Natural killer cell (primary cell): ENCODE measurements at regions not wholly inside any gene's neighbourhood (a gene's known extent, or its start where the extent isn't known, plus 50 kb on each side); places are given as distances from the start of the nearest gene placed in this dataset.
"Not testable (repeated sequence)": the region's sequence is repeated elsewhere in the genome, so short reads cannot be mapped to it uniquely, and the experiment has no call there.

ENCODE experiments used
- ATAC-seq, 3 donors: fragments of 150-1000 bp in 2 of 3; fragments of 200-7000 bp in 1 of 3; cut with Tn5 transposase; 1 replicate in 1 of 3; 2 replicates in 2 of 3; pipeline ENCODE4 v1.10.0; 2021; ENCODE audit warnings: mild to moderate bottlenecking in 2 of 3, moderate library complexity in 2 of 3
- DNase-seq, 2 donors: peaks; one replicate each; pipeline versions ENCODE4 v3.0.0 to v3.0.0-alpha.2; 2013 to 2021; ENCODE audit warnings: mixed read lengths in 1 of 2
- H3K27ac ChIP-seq: one replicate; pipeline ENCODE4 v1.5.1; 2013; ENCODE audit warnings: mild to moderate bottlenecking, low read length
- H3K27me3 ChIP-seq: one replicate; pipeline ENCODE4 v1.6.1; 2013; ENCODE audit warnings: low read length; ENCODE audit not compliant: control insufficient read depth, insufficient read depth
- H3K36me3 ChIP-seq: one replicate; pipeline ENCODE4 v1.6.1; 2013; ENCODE audit warnings: low read length; ENCODE audit not compliant: control insufficient read depth, insufficient read depth
- H3K4me1 ChIP-seq: one replicate; pipeline ENCODE4 v1.6.1; 2013; ENCODE audit warnings: low read length; ENCODE audit not compliant: control insufficient read depth, insufficient read depth
- H3K4me3 ChIP-seq: one replicate; pipeline ENCODE4 v1.5.1; 2013; ENCODE audit warnings: low read length
- H3K9me3 ChIP-seq: one replicate; pipeline ENCODE4 v1.6.1; 2013; ENCODE audit warnings: low read length; ENCODE audit not compliant: control insufficient read depth, insufficient read depth
- H3K27ac Mint-ChIP-seq, 2 donors: one replicate each; pipeline ENCODE4 v1.8.0; 2022; ENCODE audit warnings: mild to moderate bottlenecking in 2 of 2, mixed read lengths in 2 of 2, moderate library complexity in 1 of 2
- H3K27me3 Mint-ChIP-seq, 2 donors: one replicate each; pipeline ENCODE4 v1.8.0; 2022; ENCODE audit warnings: low read depth in 2 of 2, mixed read lengths in 2 of 2
- H3K36me3 Mint-ChIP-seq: one replicate; pipeline ENCODE4 v1.8.0; 2022; ENCODE audit warnings: mixed read lengths
- H3K4me1 Mint-ChIP-seq, 2 donors: one replicate each; pipeline ENCODE4 v1.8.0; 2022; ENCODE audit warnings: mixed read lengths in 2 of 2
- H3K4me3 Mint-ChIP-seq: one replicate; pipeline ENCODE4 v1.8.0; 2022; ENCODE audit warnings: mild to moderate bottlenecking, moderate library complexity, mixed read lengths
- H3K9me3 Mint-ChIP-seq, 2 donors: one replicate each; pipeline ENCODE4 v1.8.0; 2022; ENCODE audit warnings: mixed read lengths in 2 of 2
- WGBS: methylation state at CpG from one replicate; pipeline ENCODE4 v1.1.7; 2013; ENCODE audit warnings: missing lambda C conversion rate; ENCODE audit not compliant: insufficient coverage; 5-methylcytosine and 5-hydroxymethylcytosine counted together
- intact Hi-C: fragments of 100-400 bp; cut with micrococcal nuclease; formaldehyde crosslinking; loops from one replicate; pipeline ENCODE4 v1.14.2; 2022
- TF ChIP-seq, protein P1 (sequence below): fragments of 200-600 bp; IDR thresholded peaks from one replicate; pipeline ENCODE4 v1.8.0; 2022; ENCODE audit warnings: antibody characterized with exemption

- no peak for ATAC-seq
Measured at GRCh38 chr12:96117460-96117859, 76.7 kb upstream of the ELK3 start.

GRCh38 chr12:96120359-96121100 is 73.6 kb upstream of the ELK3 start:
- H3K4me3 Mint-ChIP-seq: peak overlapping the region; percentile 49
- no peak overlapping the region for H3K4me3 ChIP-seq
- H3K9me3 Mint-ChIP-seq: no peaks in the 10 kb centered on the region
- H3K27me3 Mint-ChIP-seq: peaks cover 0 to 8% of the 10 kb centered on the region in 2 donors
- peaks cover 14% of the 10 kb centered on the region for H3K4me1 ChIP-seq
- peak overlapping the region; percentile 71 for H3K27ac ChIP-seq
- no peaks in the 10 kb centered on the region for H3K36me3 ChIP-seq
- TF ChIP-seq, protein P1, sequence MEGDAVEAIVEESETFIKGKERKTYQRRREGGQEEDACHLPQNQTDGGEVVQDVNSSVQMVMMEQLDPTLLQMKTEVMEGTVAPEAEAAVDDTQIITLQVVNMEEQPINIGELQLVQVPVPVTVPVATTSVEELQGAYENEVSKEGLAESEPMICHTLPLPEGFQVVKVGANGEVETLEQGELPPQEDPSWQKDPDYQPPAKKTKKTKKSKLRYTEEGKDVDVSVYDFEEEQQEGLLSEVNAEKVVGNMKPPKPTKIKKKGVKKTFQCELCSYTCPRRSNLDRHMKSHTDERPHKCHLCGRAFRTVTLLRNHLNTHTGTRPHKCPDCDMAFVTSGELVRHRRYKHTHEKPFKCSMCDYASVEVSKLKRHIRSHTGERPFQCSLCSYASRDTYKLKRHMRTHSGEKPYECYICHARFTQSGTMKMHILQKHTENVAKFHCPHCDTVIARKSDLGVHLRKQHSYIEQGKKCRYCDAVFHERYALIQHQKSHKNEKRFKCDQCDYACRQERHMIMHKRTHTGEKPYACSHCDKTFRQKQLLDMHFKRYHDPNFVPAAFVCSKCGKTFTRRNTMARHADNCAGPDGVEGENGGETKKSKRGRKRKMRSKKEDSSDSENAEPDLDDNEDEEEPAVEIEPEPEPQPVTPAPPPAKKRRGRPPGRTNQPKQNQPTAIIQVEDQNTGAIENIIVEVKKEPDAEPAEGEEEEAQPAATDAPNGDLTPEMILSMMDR: no peak
- peak overlapping the region in 1 of 2 donors; percentile 34 for H3K27ac Mint-ChIP-seq
- H3K9me3 ChIP-seq: no peaks in the 10 kb centered on the region
- DNase-seq (peak; percentile 17 to 26), ATAC-seq (peak; percentile 87 to 97 (median 91))
- H3K36me3 Mint-ChIP-seq: no peaks in the 10 kb centered on the region
- 27% methylated on average over 4 of the region's 4 CpGs for WGBS
- peaks cover 17 to 21% of the 10 kb centered on the region in 2 donors for H3K4me1 Mint-ChIP-seq
- no peaks in the 10 kb centered on the region for H3K27me3 ChIP-seq
- intact Hi-C loops: loop anchor here (10.0 kb wide), 1 partner anchor 94 kb away; no protein-coding TSS in a partner anchor

More at GRCh38 chr12:96117460-96117859, 76.7 kb upstream of the ELK3 start:
- Mint-ChIP-seq H3K27ac (no peak overlapping the region), H3K4me1 (peaks cover 17 to 21% of the 10 kb centered on the region in 2 donors), H3K4me3 (no peak overlapping the region), H3K36me3 (no peaks in the 10 kb centered on the region), H3K9me3 (no peaks in the 10 kb centered on the region), H3K27me3 (peaks cover 10 to 14% of the 10 kb centered on the region in 2 donors)
- no peak for DNase-seq
- no peaks in the 10 kb centered on the region for H3K27me3 ChIP-seq
- TF ChIP-seq, protein P1: no peak
- H3K27ac ChIP-seq: no peak overlapping the region
- no peak overlapping the region for H3K4me3 ChIP-seq
- H3K36me3 ChIP-seq: no peaks in the 10 kb centered on the region
- intact Hi-C loops: no loop called here
- peaks cover 14% of the 10 kb centered on the region for H3K4me1 ChIP-seq
- H3K9me3 ChIP-seq: no peaks in the 10 kb centered on the region
- WGBS: 70% methylated on average over 3 of the region's 3 CpGs

- Histone ChIP-seq H3K27ac (peak overlapping the region; percentile 71), H3K27me3 (no peaks in the 10 kb centered on the region), H3K9me3 (no peaks in the 10 kb centered on the region), H3K4me3 (no peak overlapping the region), H3K4me1 (peaks cover 14% of the 10 kb centered on the region), H3K36me3 (no peaks in the 10 kb centered on the region)
- Mint-ChIP-seq H3K4me1 (peaks cover 17 to 21% of the 10 kb centered on the region in 2 donors), H3K36me3 (no peaks in the 10 kb centered on the region), H3K9me3 (no peaks in the 10 kb centered on the region), H3K27ac (peak overlapping the region in 1 of 2 donors; percentile 34), H3K27me3 (peaks cover 0 to 8% of the 10 kb centered on the region in 2 donors), H3K4me3 (peak overlapping the region; percentile 49)
- ATAC-seq: peak; percentile 49 to 70 (median 51)
- DNase-seq: no peak
- intact Hi-C loops: loop anchor here (10.0 kb wide), 1 partner anchor 94 kb away; no protein-coding TSS in a partner anchor
- 21% methylated on average over 4 of the region's 4 CpGs for WGBS
- TF ChIP-seq, protein P1: no peak
Measured at GRCh38 chr12:96121271-96121711, 72.9 kb upstream of the ELK3 start.

GRCh38 chr12:96128292-96128691 is 65.9 kb upstream of the ELK3 start:
- H3K4me3 Mint-ChIP-seq, ATAC-seq, H3K27ac Mint-ChIP-seq, H3K4me1 Mint-ChIP-seq, H3K36me3 Mint-ChIP-seq, H3K9me3 ChIP-seq, H3K27ac ChIP-seq, H3K4me3 ChIP-seq, H3K36me3 ChIP-seq, H3K4me1 ChIP-seq, H3K27me3 ChIP-seq, DNase-seq, H3K9me3 Mint-ChIP-seq: not testable (repeated sequence)
- intact Hi-C loops: loop anchor here (10.0 kb wide), 1 partner anchor 87 kb away; no protein-coding TSS in a partner anchor
- H3K27me3 Mint-ChIP-seq: peaks cover 13 to 34% of the 10 kb centered on the region in 2 donors
- 93% methylated on average over 7 of the region's 7 CpGs for WGBS
